ENCODE measurements at regions not wholly inside any gene's neighbourhood (a gene's known extent, or its start where the extent isn't known, plus 50 kb on each side); places are given as distances from the start of the nearest gene placed in this dataset.

DNA sequence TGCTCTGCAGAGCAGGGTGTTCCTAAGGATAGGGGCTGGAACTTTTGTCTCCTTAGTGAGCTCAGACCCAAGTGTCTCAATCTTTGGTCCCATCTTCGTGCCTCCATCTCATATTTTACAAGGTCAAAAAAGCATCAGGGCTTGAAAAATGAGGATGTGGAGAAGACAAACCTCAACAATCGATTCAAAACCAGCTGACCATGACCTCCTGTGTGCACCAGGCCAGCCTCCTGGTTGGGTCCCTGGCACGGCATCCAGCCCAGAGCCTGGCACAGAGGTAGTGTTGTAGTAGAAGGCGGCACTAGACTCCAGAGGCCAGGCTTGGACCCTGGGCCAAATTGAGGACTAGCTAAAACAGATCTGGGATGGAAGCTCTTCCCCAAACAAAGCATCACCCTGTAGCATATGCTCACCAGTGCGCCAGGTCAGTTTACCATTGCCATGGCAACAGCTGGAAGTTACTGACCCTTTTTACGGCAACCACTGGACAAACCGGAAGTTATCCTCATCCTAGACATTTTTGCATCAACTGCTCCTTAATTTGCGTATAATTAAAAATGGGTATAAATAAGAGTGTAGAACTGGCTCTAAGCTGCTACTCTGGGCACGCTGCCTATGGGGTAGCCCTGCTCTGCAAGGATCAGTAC, 69.3 kb upstream of the BLCAP start:
- no peaks in the 10 kb centered on the region for H3K4me1 ChIP-seq (ENCODE audit: control insufficient read depth, insufficient read depth, low read length)
- H3K9me3 ChIP-seq (ENCODE audit: control insufficient read depth, low read length): peaks cover 4% of the 10 kb centered on the region
- DNase-seq (ENCODE audit: low read depth): no peak
- H3K27me3 ChIP-seq (replicated peaks; ENCODE audit: control insufficient read depth, insufficient read depth, low read length): peaks cover 58% of the 10 kb centered on the region
- H3K4me3 ChIP-seq (ENCODE audit: low read length): no peak overlapping the region
- H3K36me3 ChIP-seq (ENCODE audit: control insufficient read depth, insufficient read depth, low read length, severe bottlenecking): no peaks in the 10 kb centered on the region
- no peak overlapping the region for H3K9ac ChIP-seq (ENCODE audit: low read length)

DNA sequence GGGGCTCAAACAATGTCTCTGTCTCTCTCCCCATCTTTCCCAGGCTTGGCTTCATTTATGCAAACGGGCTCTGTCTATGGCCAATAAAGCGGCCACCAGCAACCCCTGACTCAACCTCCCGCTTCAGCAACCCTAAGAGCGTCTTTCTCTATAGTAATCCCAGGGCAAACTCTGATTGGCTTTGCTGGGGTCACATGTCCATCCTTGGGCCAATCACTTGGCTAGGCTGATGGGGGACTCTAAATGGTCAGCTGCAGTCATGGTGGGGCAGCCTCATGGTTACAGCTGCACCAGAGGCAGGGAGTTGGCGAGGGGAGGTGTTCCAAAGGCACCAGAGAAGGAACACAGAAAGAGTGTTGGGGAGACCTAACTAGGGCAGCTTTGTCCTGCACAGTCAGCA, 68.5 kb upstream of the BLCAP start:
- DNase-seq (ENCODE audit: low read depth): no peak
- H3K36me3 ChIP-seq (ENCODE audit: control insufficient read depth, insufficient read depth, low read length, severe bottlenecking): no peaks in the 10 kb centered on the region
- H3K4me1 ChIP-seq (ENCODE audit: control insufficient read depth, insufficient read depth, low read length): no peaks in the 10 kb centered on the region

DNA sequence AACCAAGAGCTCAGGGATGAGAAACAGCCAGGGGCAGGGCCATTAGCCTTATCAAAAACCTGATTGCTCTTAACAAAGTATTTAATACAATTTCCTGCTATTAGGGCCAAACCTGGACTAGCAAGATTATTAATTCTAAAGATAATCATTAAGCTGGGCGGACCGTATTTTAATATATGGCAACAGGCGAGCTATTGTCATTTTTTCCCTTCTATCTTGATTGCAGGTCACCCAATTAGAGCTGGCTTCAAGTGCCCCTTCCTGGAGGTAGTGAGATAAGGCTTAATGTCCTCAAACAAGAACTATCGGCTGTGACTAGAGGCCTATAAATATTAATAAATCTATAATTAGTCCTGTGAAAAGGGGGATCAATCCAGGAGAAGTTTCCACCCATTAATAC, 66.0 kb upstream of the BLCAP start:
- no peak for DNase-seq (ENCODE audit: low read depth)
- Histone ChIP-seq H3K9ac (ENCODE audit: low read length) (no peak overlapping the region), H3K4me1 (ENCODE audit: control insufficient read depth, insufficient read depth, low read length) (no peaks in the 10 kb centered on the region), H3K36me3 (ENCODE audit: control insufficient read depth, insufficient read depth, low read length, severe bottlenecking) (no peaks in the 10 kb centered on the region), H3K4me3 (ENCODE audit: low read length) (no peak overlapping the region), H3K27me3 (replicated peaks; ENCODE audit: control insufficient read depth, insufficient read depth, low read length) (peaks cover 53% of the 10 kb centered on the region), H3K9me3 (ENCODE audit: control insufficient read depth, low read length) (no peaks in the 10 kb centered on the region)

More for the DNA sequence above, 68.5 kb upstream of the BLCAP start:
- Histone ChIP-seq H3K9me3 (ENCODE audit: control insufficient read depth, low read length) (peaks cover 4% of the 10 kb centered on the region), H3K4me3 (ENCODE audit: low read length) (no peak overlapping the region), H3K9ac (ENCODE audit: low read length) (no peak overlapping the region), H3K27me3 (replicated peaks; ENCODE audit: control insufficient read depth, insufficient read depth, low read length) (peaks cover 62% of the 10 kb centered on the region)

DNA sequence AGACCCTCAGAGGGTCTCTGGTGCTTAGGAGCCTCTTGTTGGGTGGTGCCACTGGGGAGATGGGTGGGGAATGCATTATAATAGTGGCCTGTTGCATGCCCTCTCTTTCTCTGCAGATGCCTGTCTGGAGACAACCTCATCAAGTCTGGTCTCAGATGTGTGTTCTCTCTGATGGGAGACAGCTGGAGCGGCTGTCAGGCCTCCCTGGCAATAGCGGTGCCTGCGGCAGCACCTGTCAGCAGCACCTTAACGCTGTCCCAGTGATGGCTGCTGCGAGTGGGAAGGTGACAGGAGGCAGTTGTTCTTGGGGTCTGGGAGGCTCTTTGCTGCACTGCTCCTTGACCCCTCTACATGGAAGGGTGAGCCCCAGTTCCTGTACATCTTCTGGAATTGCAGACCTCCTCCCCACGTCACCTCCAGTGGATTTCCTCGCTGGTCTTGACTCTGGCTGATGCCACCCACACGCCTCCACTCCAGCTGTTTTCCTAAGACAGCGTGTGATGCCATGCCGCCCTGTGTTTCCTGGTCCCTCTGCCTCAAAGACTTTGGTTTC, 63.3 kb upstream of the BLCAP start:
- Histone ChIP-seq H3K9me3 (ENCODE audit: control insufficient read depth, low read length) (peaks cover 16% of the 10 kb centered on the region), H3K4me3 (ENCODE audit: low read length) (no peak overlapping the region), H3K4me1 (ENCODE audit: control insufficient read depth, insufficient read depth, low read length) (no peaks in the 10 kb centered on the region), H3K9ac (ENCODE audit: low read length) (no peak overlapping the region), H3K27me3 (replicated peaks; ENCODE audit: control insufficient read depth, insufficient read depth, low read length) (peaks cover 36% of the 10 kb centered on the region), H3K36me3 (ENCODE audit: control insufficient read depth, insufficient read depth, low read length, severe bottlenecking) (no peaks in the 10 kb centered on the region)
- DNase-seq (ENCODE audit: low read depth): no peak

DNA sequence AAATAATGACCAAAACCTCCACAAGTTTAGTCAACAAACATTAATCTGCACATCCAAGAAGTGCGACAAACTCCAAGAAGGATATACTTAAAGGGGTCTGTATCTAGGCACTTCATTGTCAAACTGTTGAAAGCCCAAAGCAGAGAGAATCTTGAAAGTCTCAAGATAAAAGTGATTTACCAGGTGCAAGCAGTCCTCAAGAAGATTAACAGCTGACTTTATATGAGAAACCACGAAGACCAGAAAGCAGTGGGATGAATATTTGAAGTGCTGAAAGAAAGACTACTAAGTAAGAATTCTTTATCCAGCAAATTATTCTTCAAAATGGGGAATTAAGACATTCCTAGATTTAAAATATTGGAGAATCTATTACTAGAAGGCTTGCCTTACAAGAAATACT, 58.4 kb upstream of the BLCAP start:
- H3K9ac ChIP-seq (ENCODE audit: low read length): no peak overlapping the region
- no peak for DNase-seq (ENCODE audit: low read depth)
- no peaks in the 10 kb centered on the region for H3K36me3 ChIP-seq (ENCODE audit: control insufficient read depth, insufficient read depth, low read length, severe bottlenecking)
- no peaks in the 10 kb centered on the region for H3K4me1 ChIP-seq (ENCODE audit: control insufficient read depth, insufficient read depth, low read length)
- H3K9me3 ChIP-seq (ENCODE audit: control insufficient read depth, low read length): peaks cover 22% of the 10 kb centered on the region
- peaks cover 42% of the 10 kb centered on the region for H3K27me3 ChIP-seq (replicated peaks; ENCODE audit: control insufficient read depth, insufficient read depth, low read length)
- no peak overlapping the region for H3K4me3 ChIP-seq (ENCODE audit: low read length)

DNA sequence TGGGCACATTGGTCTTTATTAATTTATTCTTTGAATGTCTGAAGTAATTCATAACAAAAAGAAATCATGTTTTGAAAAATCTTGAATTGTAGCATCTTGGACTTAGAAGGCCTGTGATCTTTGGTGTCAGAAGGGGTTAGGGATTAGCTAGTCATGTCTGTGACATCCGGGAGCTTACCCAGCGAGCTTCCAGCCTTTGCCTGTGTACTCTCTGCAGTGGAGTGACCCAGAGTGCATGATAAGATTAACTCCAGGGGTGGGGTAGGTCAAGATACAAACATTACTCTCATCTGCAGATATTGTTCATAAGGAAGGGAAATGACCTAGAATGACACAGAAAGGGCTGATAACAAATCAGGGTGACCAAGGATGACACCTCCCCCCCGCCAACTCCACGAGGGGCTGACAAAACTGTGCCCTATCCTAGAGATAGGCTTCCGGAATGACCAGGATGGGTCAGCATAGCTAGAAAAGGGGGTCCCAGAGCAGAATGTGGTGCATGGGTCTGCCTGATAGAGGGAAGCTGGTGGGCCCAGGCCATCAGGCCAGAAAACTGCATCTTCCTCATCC, 56.6 kb upstream of the BLCAP start:
- DNase-seq (ENCODE audit: low read depth): no peak
- Histone ChIP-seq H3K36me3 (ENCODE audit: control insufficient read depth, insufficient read depth, low read length, severe bottlenecking) (no peaks in the 10 kb centered on the region), H3K4me3 (ENCODE audit: low read length) (no peak overlapping the region), H3K4me1 (ENCODE audit: control insufficient read depth, insufficient read depth, low read length) (no peaks in the 10 kb centered on the region), H3K9me3 (ENCODE audit: control insufficient read depth, low read length) (peaks cover 22% of the 10 kb centered on the region), H3K9ac (ENCODE audit: low read length) (no peak overlapping the region), H3K27me3 (replicated peaks; ENCODE audit: control insufficient read depth, insufficient read depth, low read length) (peaks cover 50% of the 10 kb centered on the region)

DNA sequence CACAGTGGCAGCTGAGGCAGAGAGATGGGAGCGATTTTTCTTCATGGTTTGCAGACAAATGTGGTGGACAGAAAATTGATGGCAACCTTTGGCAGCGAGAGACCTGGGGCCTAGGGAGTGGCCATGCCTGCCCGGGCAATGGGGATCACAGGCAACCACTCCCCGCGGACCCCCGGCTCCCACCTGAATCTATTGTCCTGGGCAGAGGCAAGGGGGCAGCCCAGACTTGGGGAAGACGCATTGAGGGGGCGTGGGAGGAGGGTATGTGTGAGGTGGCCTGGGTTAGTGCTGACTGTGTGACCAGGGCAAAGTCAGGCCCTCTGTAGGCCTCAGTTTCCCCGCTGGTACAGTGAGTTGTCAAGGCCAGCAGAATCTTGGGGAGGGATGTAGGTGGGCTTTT, 53.6 kb upstream of the BLCAP start:
- no peaks in the 10 kb centered on the region for H3K4me1 ChIP-seq (ENCODE audit: control insufficient read depth, insufficient read depth, low read length)
- H3K9me3 ChIP-seq (ENCODE audit: control insufficient read depth, low read length): peaks cover 9% of the 10 kb centered on the region
- H3K36me3 ChIP-seq (ENCODE audit: control insufficient read depth, insufficient read depth, low read length, severe bottlenecking): no peaks in the 10 kb centered on the region
- H3K4me3 ChIP-seq (ENCODE audit: low read length): no peak overlapping the region
- DNase-seq (ENCODE audit: low read depth): no peak
- H3K9ac ChIP-seq (ENCODE audit: low read length): no peak overlapping the region
- H3K27me3 ChIP-seq (replicated peaks; ENCODE audit: control insufficient read depth, insufficient read depth, low read length): peaks cover 75% of the 10 kb centered on the region

DNA sequence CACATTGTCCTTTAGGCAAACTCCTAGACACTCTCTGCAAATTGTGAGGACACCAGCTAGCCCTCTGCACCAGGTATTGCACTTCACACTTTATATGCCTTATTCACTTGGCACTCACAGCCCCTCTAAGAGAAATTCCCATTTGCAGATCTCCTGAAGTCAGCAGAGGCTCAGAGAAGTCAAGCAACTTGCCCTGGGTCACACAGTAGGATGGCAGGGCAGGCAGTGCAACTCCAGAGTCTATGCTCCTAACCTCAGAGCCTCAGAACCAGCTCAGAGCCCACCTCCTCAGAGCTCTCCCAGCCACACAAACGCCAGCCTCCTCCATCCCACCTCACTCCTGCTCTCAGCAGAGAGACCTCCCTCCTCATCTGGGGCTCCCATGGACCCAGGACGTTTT, 52.4 kb upstream of the BLCAP start:
- Histone ChIP-seq H3K4me3 (ENCODE audit: low read length) (no peak overlapping the region), H3K9me3 (ENCODE audit: control insufficient read depth, low read length) (no peaks in the 10 kb centered on the region), H3K27me3 (replicated peaks; ENCODE audit: control insufficient read depth, insufficient read depth, low read length) (peaks cover 71% of the 10 kb centered on the region), H3K9ac (ENCODE audit: low read length) (no peak overlapping the region), H3K4me1 (ENCODE audit: control insufficient read depth, insufficient read depth, low read length) (no peaks in the 10 kb centered on the region), H3K36me3 (ENCODE audit: control insufficient read depth, insufficient read depth, low read length, severe bottlenecking) (no peaks in the 10 kb centered on the region)
- DNase-seq (ENCODE audit: low read depth): no peak

DNA sequence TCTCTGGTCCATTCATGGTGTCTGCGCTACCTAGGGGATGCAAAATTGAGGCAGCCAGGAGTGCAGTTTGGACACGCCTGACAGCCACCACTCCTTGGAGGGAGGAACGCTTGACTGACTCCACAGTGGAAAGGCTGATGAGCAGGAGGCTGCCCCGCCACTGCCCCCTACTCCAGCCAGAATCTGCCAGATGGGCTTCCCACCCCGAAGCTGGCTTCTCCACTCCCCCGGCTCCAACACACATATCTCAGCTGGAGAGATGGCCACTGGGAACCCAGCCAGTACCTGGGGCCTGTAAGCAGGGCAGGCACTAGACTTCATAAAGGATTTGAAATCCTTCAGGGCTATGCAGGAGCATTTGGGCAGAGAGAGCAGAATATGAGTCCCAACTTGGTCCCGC, 51.4 kb upstream of the BLCAP start:
- no peak for DNase-seq (ENCODE audit: low read depth)

DNA sequence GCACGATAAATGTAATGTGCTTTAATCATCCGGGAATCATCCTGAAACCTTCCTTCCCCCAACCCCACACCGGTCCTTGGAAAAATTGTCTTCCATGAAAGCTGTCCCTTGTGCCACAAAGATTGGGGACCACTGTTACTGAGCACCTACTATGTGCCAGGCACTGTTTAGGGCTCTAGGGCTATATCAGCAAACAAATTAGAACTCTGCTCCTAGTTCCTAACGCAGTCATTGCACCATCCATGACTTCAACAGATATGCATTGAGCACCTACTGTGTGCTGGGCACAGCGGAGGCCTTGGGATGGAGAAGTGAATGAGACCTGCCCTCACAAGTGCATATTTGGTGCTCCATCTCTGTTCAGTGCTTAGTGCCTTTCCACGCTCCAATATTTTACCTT, 50.3 kb upstream of the BLCAP start:
- Histone ChIP-seq H3K9ac (ENCODE audit: low read length) (no peak overlapping the region), H3K4me1 (ENCODE audit: control insufficient read depth, insufficient read depth, low read length) (no peaks in the 10 kb centered on the region), H3K9me3 (ENCODE audit: control insufficient read depth, low read length) (no peaks in the 10 kb centered on the region), H3K4me3 (ENCODE audit: low read length) (no peak overlapping the region), H3K36me3 (ENCODE audit: control insufficient read depth, insufficient read depth, low read length, severe bottlenecking) (no peaks in the 10 kb centered on the region), H3K27me3 (replicated peaks; ENCODE audit: control insufficient read depth, insufficient read depth, low read length) (peaks cover 67% of the 10 kb centered on the region)
- DNase-seq (ENCODE audit: low read depth): no peak

More for the DNA sequence above, 51.4 kb upstream of the BLCAP start:
- peaks cover 62% of the 10 kb centered on the region for H3K27me3 ChIP-seq (replicated peaks; ENCODE audit: control insufficient read depth, insufficient read depth, low read length)
- H3K36me3 ChIP-seq (ENCODE audit: control insufficient read depth, insufficient read depth, low read length, severe bottlenecking): no peaks in the 10 kb centered on the region
- H3K4me3 ChIP-seq (ENCODE audit: low read length): no peak overlapping the region
- no peaks in the 10 kb centered on the region for H3K4me1 ChIP-seq (ENCODE audit: control insufficient read depth, insufficient read depth, low read length)
- no peaks in the 10 kb centered on the region for H3K9me3 ChIP-seq (ENCODE audit: control insufficient read depth, low read length)
- H3K9ac ChIP-seq (ENCODE audit: low read length): no peak overlapping the region

All from adipocyte (in vitro differentiated cells).